WTC11 (cell line): ENCODE measurements at regions not wholly inside any gene's neighbourhood (a gene's known extent, or its start where the extent isn't known, plus 50 kb on each side); places are given as distances from the start of the nearest gene placed in this dataset.

Experiments
- ATAC-seq: fragments of 200-7000 bp; cut with Tn5 transposase; 2 replicates; pipeline ENCODE4 v1.10.0; 2021; ENCODE audit warnings: mild to moderate bottlenecking, moderate library complexity
- CTCF ChIA-PET: fragments of 300-600 bp; sonication (Branson Sonifier 250); formaldehyde crosslinking; loops from one replicate; lab custom pipeline; 2021; ENCODE audit warnings: antibody characterized with exemption; lab: Charles Lee
- POLR2A ChIA-PET: fragments of 350-600 bp; sonication (Branson Sonifier 250); formaldehyde crosslinking; loops from one replicate; lab custom pipeline; 2021; ENCODE audit warnings: antibody characterized with exemption; lab: Charles Lee
- DNase-seq: peaks from one replicate; pipeline ENCODE4 v3.0.0; 2021; ENCODE audit warnings: low spot score
- H3K27ac Mint-ChIP-seq: 2 replicates; pipeline ENCODE4 v1.8.0; 2021; ENCODE audit warnings: mixed read lengths
- H3K27me3 Mint-ChIP-seq: 2 replicates; pipeline ENCODE4 v1.8.0; 2021; ENCODE audit warnings: low read depth, mild to moderate bottlenecking, moderate library complexity, mixed read lengths
- H3K36me3 Mint-ChIP-seq: 2 replicates; pipeline ENCODE4 v1.8.0; 2021; ENCODE audit warnings: mixed read lengths
- H3K4me1 Mint-ChIP-seq: 2 replicates; pipeline ENCODE4 v1.8.0; 2022; ENCODE audit warnings: mixed read lengths
- H3K4me3 Mint-ChIP-seq: 2 replicates; pipeline ENCODE4 v1.8.0; 2021; ENCODE audit warnings: mild to moderate bottlenecking, moderate library complexity, mixed read lengths
- H3K9me3 Mint-ChIP-seq: 2 replicates; pipeline ENCODE4 v1.8.0; 2021; ENCODE audit warnings: mixed read lengths
- ATF1 ChIP-seq: sonication (generic); formaldehyde crosslinking; IDR thresholded peaks from 2 replicates; pipeline ENCODE4 v1.8.1; 2023; ENCODE audit warnings: mild to moderate bottlenecking, moderate library complexity, missing genetic modification reagents
- CREB1 ChIP-seq: sonication (generic); formaldehyde crosslinking; IDR thresholded peaks from 2 replicates; pipeline ENCODE4 v1.8.0; 2023; ENCODE audit warnings: mild to moderate bottlenecking, missing genetic modification reagents
- CREM ChIP-seq: sonication (generic); formaldehyde crosslinking; IDR thresholded peaks from 2 replicates; pipeline ENCODE4 v1.8.1; 2022; ENCODE audit warnings: mild to moderate bottlenecking, missing genetic modification reagents, moderate library complexity
- E2F1 ChIP-seq: sonication (generic); formaldehyde crosslinking; IDR thresholded peaks from 2 replicates; pipeline ENCODE4 v1.8.0; 2022; ENCODE audit warnings: mild to moderate bottlenecking, missing genetic modification reagents
- ELF4 ChIP-seq: sonication (generic); formaldehyde crosslinking; IDR thresholded peaks from 2 replicates; pipeline ENCODE4 v1.8.1; 2022; ENCODE audit warnings: low read depth, mild to moderate bottlenecking, moderate library complexity, missing genetic modification reagents
- ERG ChIP-seq: fragments of 250-450 bp; sonication (Bioruptor Pico); IDR thresholded peaks from 2 replicates; pipeline ENCODE4 v1.8.0; 2021; ENCODE audit warnings: mild to moderate bottlenecking
- ETV6 ChIP-seq: sonication (generic); formaldehyde crosslinking; IDR thresholded peaks from 2 replicates; pipeline ENCODE4 v1.8.1; 2022; ENCODE audit warnings: mild to moderate bottlenecking, missing genetic modification reagents
- FOXP1 ChIP-seq: sonication (generic); formaldehyde crosslinking; IDR thresholded peaks from 2 replicates; pipeline ENCODE4 v1.8.0; 2022; ENCODE audit warnings: missing genetic modification reagents, mild to moderate bottlenecking, moderate library complexity, borderline replicate concordance
- MYBL2 ChIP-seq: sonication (generic); formaldehyde crosslinking; IDR thresholded peaks from 2 replicates; pipeline ENCODE4 v1.8.1; 2023; ENCODE audit warnings: mild to moderate bottlenecking, moderate library complexity, missing genetic modification reagents
- NFE2L1 ChIP-seq: sonication (generic); formaldehyde crosslinking; IDR thresholded peaks from 2 replicates; pipeline ENCODE4 v1.8.1; 2023; ENCODE audit warnings: missing genetic modification reagents
- NFYB ChIP-seq: sonication (generic); formaldehyde crosslinking; conservative IDR thresholded peaks from 2 replicates; pipeline ENCODE4 v1.8.0; 2022; ENCODE audit warnings: low read depth, missing genetic modification reagents
- NR2C2 ChIP-seq: sonication (generic); formaldehyde crosslinking; IDR thresholded peaks from 2 replicates; pipeline ENCODE4 v1.8.0; 2022; ENCODE audit warnings: mild to moderate bottlenecking, missing genetic modification reagents
- TEAD1 ChIP-seq: sonication (generic); formaldehyde crosslinking; IDR thresholded peaks from 2 replicates; pipeline ENCODE4 v1.8.0; 2022; ENCODE audit warnings: mild to moderate bottlenecking, missing genetic modification reagents
- TP53 ChIP-seq: sonication (generic); formaldehyde crosslinking; IDR thresholded peaks from 2 replicates; pipeline ENCODE4 v1.8.1; 2023; ENCODE audit warnings: mild to moderate bottlenecking, missing genetic modification reagents
- USF1 ChIP-seq: sonication (generic); formaldehyde crosslinking; IDR thresholded peaks from 2 replicates; pipeline ENCODE4 v1.8.0; 2022; ENCODE audit warnings: mild to moderate bottlenecking, missing genetic modification reagents
- ZBTB21 ChIP-seq: sonication (generic); formaldehyde crosslinking; IDR thresholded peaks from 2 replicates; pipeline ENCODE4 v1.8.1; 2023; ENCODE audit warnings: mild to moderate bottlenecking, missing genetic modification reagents, borderline replicate concordance
- ZNF232 ChIP-seq: sonication (generic); formaldehyde crosslinking; IDR thresholded peaks from 2 replicates; pipeline ENCODE4 v1.8.0; 2022; ENCODE audit warnings: mild to moderate bottlenecking, missing genetic modification reagents
- ZNF317 ChIP-seq: sonication (generic); formaldehyde crosslinking; IDR thresholded peaks from 2 replicates; pipeline ENCODE4 v1.8.1; 2023; ENCODE audit warnings: low read depth, mild to moderate bottlenecking, moderate library complexity, missing genetic modification reagents, borderline replicate concordance
- ZNF396 ChIP-seq: fragments of 250-450 bp; sonication (Bioruptor Pico); IDR thresholded peaks from 2 replicates; pipeline ENCODE4 v1.8.0; 2021; ENCODE audit warnings: mild to moderate bottlenecking, moderate library complexity, borderline replicate concordance

- Mint-ChIP-seq H3K27me3 (no peaks in the 10 kb centered on the region), H3K27ac (no peak overlapping the region), H3K4me3 (no peak overlapping the region), H3K4me1 (peaks cover 12% of the 10 kb centered on the region), H3K36me3 (no peaks in the 10 kb centered on the region), H3K9me3 (0 out of 2 replicates have a peak, but pooled peaks cover 6% of the 10 kb centered on the region)
- ATAC-seq (no peak), DNase-seq (no peak)
- CTCF ChIA-PET: no interaction called here
- TF ChIP-seq ZBTB21 (CRISPR knock-in tag) (no peak), E2F1 (CRISPR knock-in tag) (no peak), ATF1 (no peak), ZNF232 (CRISPR knock-in tag) (no peak), TEAD1 (CRISPR knock-in tag) (no peak), ZNF317 (CRISPR knock-in tag) (no peak), NR2C2 (no peak)
- POLR2A ChIA-PET: no interaction called here
Observed at GRCh38 chr2:16192416-16193216, 252.3 kb downstream of the MYCN start.

- Mint-ChIP-seq H3K36me3 (no peaks in the 10 kb centered on the region), H3K4me1 (peaks cover 12% of the 10 kb centered on the region), H3K27ac (no peak overlapping the region), H3K9me3 (0 out of 2 replicates have a peak, but pooled peaks cover 6% of the 10 kb centered on the region), H3K4me3 (no peak overlapping the region), H3K27me3 (no peaks in the 10 kb centered on the region)
- POLR2A ChIA-PET: no interaction called here
- no peak for DNase-seq
- CTCF ChIA-PET: no interaction called here
- TF ChIP-seq ZNF396 (CRISPR knock-in tag): no peak
- no peak for TF ChIP-seq CREB1
- TF ChIP-seq FOXP1: no peak
- no peak for TF ChIP-seq CREM (CRISPR knock-in tag)
- no peak for TF ChIP-seq TP53 (CRISPR knock-in tag)
- no peak for TF ChIP-seq ETV6 (CRISPR knock-in tag)
- no peak for TF ChIP-seq ERG
- TF ChIP-seq ELF4 (CRISPR knock-in tag): no peak
- no peak for TF ChIP-seq NFE2L1 (CRISPR knock-in tag)
- no peak for TF ChIP-seq MYBL2 (CRISPR knock-in tag)
- no peak for TF ChIP-seq USF1 (CRISPR knock-in tag)
- TF ChIP-seq NFYB (CRISPR knock-in tag): no peak
- TF ChIP-seq, all 79 proteins: peak for 0
- ATAC-seq: no peak
Observed at GRCh38 chr2:16191431-16192200, 251.3 kb downstream of the MYCN start.
